Fibroblast of skin of back (primary cell): ENCODE measurements at regions not wholly inside any gene's neighbourhood (a gene's known extent, or its start where the extent isn't known, plus 50 kb on each side); places are given as distances from the start of the nearest gene placed in this dataset.
"Not testable (repeated sequence)": the region's sequence is repeated elsewhere in the genome, so short reads cannot be mapped to it uniquely, and the experiment has no call there.

Experiments
- DNase-seq: peaks from one replicate; pipeline ENCODE4 v3.0.0-alpha.2; 2013

GRCh38 chr10:16242446-16242845 lies 194.4 kb upstream of the PTER start:
- DNase-seq: no peak

DNA sequence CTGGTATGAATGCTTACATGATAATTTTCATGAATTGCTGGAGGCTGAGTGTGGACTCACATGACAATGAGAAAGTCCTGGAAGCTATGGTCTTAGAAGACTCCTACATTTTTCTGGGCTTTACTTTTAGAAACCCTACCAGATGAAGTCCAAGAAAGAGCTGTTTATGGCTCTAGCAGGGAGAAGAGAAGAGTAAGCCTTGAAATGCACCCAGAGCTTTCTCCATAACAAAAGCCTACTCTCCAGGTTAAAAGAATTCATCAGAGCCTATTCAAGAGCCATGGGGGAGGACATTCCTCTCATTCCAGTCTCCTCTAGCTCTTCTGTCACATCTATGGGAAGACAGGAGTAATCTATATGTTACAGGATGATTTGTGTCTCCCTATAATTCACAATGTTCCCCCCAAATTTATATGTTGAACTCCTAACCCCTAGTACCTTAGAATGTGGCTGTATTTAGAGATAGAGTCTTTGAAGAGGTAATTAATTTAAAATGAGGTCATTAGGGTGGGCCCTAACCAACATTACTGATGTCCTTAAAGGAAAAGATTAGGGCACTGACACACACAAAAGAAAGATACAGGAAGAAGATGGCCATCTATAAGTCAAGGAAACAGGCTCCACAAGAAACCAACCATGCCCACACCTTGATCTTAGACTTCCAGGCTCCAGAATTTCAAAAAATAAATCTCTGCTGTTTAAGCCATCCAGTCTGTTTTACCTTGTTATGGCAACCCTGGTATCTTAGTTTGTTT lies 193.8 kb upstream of the PTER start:
- DNase-seq: no peak

DNA sequence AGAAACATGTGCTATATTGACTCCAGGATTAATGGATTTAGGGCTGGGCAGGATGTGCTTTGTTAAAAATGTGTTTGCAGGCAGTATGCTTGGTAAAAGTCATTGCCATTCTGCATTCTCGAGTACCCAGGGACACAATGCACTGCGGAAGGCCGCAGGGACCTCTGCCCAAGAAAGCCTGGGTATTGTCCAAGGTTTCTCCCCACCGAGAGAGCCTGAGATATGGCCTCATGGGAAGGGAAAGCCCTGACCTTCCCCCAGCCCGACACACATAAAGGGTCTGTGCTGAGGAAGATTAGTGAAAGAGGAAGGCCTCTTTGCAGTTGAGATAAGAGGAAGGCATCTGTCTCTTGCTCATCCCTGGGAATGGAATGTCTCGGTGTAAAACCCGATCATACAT lies 186.7 kb upstream of the PTER start:
- DNase-seq: not testable (repeated sequence)

DNA sequence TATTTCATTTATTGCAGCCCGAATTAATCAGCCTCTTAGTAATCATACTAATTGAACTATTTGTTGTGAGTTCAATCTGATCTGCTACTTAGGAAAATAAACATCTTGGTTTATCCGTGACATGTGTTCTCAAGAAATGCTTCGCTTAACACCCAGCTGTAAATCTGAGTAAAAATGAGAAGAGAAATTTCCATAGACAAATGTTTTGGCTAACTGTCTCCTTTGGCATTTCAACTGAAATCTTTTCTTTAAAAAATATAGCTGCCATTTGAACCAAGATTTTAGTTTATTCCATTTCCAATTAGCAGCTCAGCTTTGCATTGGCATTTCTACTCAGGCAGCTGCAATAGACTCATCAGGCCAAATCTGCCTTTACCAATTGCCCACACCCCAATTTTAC lies 180.5 kb upstream of the PTER start:
- no peak for DNase-seq

GRCh38 chr10:16258291-16259040 lies 178.3 kb upstream of the PTER start:
- no peak for DNase-seq

- no peak for DNase-seq
Measured at GRCh38 chr10:16259726-16260125, 177.1 kb upstream of the PTER start.

- DNase-seq: no peak
Measured at GRCh38 chr10:16260388-16260787, 176.4 kb upstream of the PTER start.

- DNase-seq: no peak
Measured at GRCh38 chr10:16271571-16271970, 165.2 kb upstream of the PTER start.

- DNase-seq: no peak
Measured at GRCh38 chr10:16274911-16275310, 161.9 kb upstream of the PTER start.

DNA sequence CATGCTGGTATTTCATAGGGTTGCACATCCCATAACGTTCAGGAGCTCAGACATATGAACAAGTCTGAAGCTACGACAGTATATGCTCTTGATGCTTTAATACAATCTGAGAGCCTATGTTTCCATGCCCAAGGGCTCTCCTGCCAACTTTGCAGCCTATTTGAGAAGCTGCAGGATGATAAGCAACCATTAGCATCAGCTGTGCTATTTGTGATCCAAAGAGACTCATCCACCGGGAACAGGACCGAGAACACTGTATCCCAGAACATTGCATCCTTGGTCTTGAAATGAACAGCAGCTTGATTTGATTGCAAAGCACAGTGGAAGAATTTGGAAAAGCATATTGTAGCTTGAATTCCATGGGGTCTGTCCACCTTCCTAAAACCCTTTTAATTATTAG lies 156.2 kb upstream of the PTER start:
- DNase-seq: no peak

DNA sequence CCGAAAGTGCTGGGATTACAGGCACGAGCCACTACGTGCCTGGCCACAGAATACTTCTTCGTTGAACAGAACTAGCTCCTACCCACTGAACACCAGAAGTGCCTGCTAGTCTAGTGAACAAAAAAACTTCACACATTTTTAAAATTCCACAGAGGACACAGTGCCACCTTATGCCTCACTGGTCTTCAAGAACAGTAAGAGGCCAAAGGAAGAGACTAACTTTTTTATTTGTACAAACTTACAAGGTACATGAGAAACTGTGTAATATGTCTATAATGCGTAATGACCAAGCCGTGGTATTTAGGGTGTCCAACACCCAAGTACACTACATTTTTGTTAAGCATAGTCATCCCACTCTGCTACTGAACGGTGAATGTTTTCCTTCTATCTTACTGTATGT lies 144.4 kb upstream of the PTER start:
- DNase-seq: no peak

DNA sequence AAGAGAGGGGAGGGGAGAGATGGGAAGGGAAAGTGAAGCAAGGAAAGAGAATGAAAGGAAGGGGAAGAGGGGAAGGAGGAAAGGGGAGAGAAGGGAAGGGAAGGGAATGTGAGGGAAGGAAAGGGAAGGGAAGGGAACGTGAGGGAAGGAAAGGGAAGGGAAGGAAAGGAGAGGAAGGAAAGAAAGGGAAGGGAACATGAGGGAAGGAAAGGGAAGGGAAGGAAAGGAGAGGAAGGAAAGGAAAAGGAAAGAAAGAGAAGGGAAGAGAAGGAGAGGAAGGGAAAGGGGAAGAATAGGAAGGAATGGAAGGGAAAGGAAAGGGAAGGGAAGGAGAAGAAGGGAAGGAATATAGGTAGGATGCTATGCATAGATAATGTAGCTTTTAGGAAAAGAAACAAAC lies 139.7 kb upstream of the PTER start:
- DNase-seq: no peak

DNA sequence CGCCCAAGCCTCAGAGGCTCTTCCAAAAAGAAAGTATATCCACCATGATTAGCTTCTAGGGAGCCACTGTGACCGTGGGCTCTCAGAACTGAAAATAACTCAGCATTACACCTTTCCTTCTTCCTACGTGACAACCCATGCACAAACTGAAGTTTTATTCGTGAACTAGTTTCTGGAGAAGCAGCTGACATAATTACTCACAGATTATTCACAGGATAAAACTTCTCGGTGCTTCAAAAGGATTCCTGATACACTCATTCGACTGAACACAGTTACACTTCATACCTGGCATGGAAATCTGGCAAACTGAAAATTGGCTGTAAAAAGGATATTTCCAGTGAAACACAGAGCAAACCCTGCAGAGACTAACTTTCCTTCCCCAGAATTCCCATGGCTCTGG lies 139.2 kb upstream of the PTER start:
- DNase-seq: no peak

DNA sequence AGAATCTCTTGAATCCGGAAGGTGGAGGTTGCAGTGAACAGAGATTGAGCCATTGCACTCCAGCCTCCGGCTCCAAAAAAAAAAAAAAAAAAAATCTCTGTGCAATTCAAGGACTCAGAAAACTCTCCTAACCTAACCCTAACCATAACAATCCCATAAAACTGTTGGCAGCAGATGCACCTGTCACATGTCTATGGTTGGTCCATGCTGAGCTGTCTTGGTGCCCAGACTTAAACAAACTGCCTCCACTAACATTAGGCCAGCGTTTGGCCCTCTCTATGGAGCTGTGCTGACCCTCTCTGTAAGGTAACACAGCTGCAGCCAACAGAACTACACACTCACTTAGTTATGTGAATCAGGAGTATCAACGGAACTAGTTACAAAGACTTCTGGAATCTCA lies 132.5 kb upstream of the PTER start:
- DNase-seq: no peak

DNA sequence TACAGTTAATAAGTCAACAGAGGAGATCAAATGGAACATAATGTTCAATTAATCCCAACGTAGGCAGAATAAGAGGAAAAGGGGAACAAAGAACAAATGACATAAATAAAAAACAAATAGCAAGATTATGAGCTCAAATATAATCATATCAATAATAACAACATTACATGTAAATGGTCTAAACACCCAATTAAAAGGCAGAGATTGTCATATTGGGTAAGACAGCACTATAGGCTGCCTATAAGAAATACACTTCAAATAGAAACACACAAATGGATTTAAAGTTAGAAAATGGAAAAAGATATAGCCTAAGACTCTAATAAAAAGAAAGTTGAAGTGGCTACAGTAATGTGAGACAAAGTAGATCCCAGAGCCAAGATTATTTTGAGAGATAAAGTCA lies 126.4 kb upstream of the PTER start:
- DNase-seq: no peak

DNA sequence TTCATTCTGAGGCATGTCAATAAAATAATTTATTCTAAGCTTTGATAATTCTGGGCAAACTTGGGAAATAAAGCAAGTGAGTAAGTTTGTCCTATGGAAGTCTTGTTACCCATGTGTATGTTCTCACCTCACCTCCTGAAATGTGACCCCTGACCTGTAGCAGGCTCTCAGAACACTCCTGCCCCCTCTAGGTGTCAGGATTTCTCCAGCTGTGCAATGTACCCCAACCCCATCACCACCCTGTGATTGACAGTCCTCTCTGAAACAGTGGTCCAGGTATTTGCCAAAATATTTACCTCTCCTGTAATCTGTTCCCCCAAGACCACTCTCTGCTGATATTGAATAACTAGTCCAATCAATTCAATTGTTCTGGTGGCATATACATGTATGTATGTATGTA lies 122.6 kb upstream of the PTER start:
- DNase-seq: no peak

- DNase-seq: no peak
Measured at GRCh38 chr10:16316733-16317390, 119.9 kb upstream of the PTER start.

GRCh38 chr10:16341637-16342036 lies 95.2 kb upstream of the PTER start:
- DNase-seq: no peak

DNA sequence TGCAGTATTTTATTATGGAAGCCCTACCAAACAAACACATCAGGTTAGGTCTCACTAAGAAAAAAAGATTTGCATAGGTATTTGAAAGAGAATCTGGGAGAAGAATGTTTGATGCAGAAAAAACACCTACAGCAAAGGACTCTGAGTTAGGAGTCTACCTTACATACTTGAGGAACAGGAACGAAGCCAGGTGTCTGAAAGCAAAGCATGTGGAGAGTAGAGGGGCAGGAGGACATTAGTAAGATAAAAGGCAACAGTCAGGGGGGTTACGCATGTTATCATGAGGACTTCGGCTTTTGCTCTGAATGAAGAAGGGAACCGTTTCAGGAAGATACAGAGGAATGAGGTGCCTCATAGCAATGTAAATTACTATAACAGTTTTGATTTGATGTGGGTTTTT lies 87.9 kb upstream of the PTER start:
- DNase-seq: no peak

GRCh38 chr10:16352146-16352545 lies 84.7 kb upstream of the PTER start:
- DNase-seq: no peak

DNA sequence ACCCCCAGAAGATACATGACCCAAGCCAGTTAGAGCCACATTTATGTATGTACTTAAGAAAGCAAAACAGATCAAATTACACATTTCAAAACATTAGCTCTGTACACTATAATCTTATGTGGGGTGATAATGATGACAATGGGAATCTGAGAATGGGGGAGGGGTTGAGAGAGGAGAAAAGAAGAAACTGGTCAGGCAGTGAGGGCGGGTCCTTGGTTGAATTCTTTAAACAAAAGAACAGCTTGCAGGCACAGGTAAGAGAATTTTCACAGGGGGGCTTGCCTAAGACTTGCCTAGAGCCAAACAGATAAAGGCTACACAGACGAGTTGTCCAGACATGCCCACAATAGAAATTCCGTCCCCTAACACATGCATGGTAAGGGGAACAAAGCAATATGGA lies 76.8 kb upstream of the PTER start:
- no peak for DNase-seq

DNA sequence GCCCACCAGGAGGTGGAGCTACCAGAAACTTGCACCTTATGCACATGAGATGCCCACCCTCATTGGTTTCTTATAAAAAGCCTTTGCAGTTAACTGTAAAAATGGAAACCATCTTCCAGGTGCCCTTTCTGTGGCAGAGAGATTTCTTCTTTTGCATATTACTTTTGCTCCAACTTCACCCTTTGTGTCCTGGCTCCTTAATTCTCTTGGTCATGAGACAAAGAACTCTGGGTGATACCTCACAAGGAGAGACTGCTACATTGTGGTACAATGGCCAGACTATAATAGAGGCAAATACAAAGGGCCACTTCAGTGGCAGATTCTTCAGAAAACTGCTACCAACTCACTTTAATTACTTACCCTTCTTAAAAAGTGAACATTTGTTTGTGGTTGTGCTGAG lies 76.4 kb upstream of the PTER start:
- DNase-seq: no peak

- no peak for DNase-seq
Measured at GRCh38 chr10:16361086-16361485, 75.7 kb upstream of the PTER start.

DNA sequence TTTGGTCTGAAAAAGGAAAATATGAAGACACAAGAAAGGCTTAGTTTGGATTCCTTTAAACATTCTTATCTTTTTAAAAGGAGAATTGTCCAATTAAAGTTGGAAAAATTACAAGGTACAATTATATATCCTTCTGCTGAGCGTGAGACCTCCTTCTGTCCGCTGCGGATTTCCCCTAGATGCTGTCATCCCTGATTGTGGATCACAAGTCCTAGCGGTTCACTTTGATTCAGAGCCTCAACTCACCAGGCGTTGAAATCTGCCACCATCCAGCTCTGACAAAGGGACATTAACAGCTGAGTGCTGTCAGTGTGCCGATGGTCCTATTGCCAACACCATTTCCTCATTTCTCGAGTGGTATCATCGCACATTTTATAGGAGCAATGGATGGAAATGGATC lies 73.1 kb upstream of the PTER start:
- DNase-seq: no peak
